ENCODE measurements at regions not wholly inside any gene's neighbourhood (a gene's known extent, or its start where the extent isn't known, plus 50 kb on each side); places are given as distances from the start of the nearest gene placed in this dataset.

- no peak for FAIRE-seq
- TF ChIP-seq POLR2AphosphoS5 (IDR thresholded peaks at IDR 0.05; ENCODE audit: low read depth, low read length) = no peak
- no peak for TF ChIP-seq POLR2A (IDR thresholded peaks at IDR 0.05; ENCODE audit: low read depth, low read length)
- TF ChIP-seq TAF1 (IDR thresholded peaks at IDR 0.05; ENCODE audit: borderline replicate concordance, low read depth, low read length) = no peak
- no peak for DNase-seq (ENCODE audit: insufficient read length)
These were observed 486.7 kb downstream of the FAM181B start for GRCh38 chr11:82246926-82247325.

DNA sequence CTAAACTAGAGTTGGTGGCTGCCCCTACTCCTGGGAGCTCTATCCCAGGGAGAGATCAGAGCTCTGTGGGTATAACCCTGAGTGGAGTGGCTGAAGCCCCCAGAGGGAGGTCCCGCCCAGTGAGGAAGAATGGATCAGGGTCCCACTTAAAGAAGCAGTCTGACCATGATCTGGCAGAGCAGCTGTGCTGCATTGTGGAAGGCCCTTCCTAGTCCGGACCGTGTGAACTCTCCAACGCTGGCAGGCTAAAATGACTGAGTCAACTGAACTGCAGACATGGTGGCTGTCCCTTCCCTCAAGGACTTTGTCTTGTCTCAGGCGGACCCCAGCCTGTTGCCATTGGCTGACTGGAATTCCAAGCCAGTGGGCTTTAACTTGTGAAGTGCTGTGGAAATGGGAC, 494.2 kb downstream of the FAM181B start:
- TF ChIP-seq POLR2AphosphoS5 (IDR thresholded peaks at IDR 0.05; ENCODE audit: low read depth, low read length) = no peak
- TF ChIP-seq POLR2A (IDR thresholded peaks at IDR 0.05; ENCODE audit: low read depth, low read length) = no peak
- no peak for TF ChIP-seq TAF1 (IDR thresholded peaks at IDR 0.05; ENCODE audit: borderline replicate concordance, low read depth, low read length)
- DNase-seq (ENCODE audit: insufficient read length) (no peak), FAIRE-seq (no peak)

- no peak for FAIRE-seq
- DNase-seq (ENCODE audit: insufficient read length) = no peak
- TF ChIP-seq POLR2AphosphoS5 (IDR thresholded peaks at IDR 0.05; ENCODE audit: low read depth, low read length) (no peak), TAF1 (IDR thresholded peaks at IDR 0.05; ENCODE audit: borderline replicate concordance, low read depth, low read length) (no peak), POLR2A (IDR thresholded peaks at IDR 0.05; ENCODE audit: low read depth, low read length) (no peak)
These were observed 499.4 kb downstream of the FAM181B start for GRCh38 chr11:82234256-82234655.

- TF ChIP-seq POLR2AphosphoS5 (IDR thresholded peaks at IDR 0.05; ENCODE audit: low read depth, low read length) (no peak), POLR2A (IDR thresholded peaks at IDR 0.05; ENCODE audit: low read depth, low read length) (no peak), TAF1 (IDR thresholded peaks at IDR 0.05; ENCODE audit: borderline replicate concordance, low read depth, low read length) (no peak)
- DNase-seq (ENCODE audit: insufficient read length) (no peak), FAIRE-seq (no peak)
These were observed 500.5 kb downstream of the FAM181B start for GRCh38 chr11:82233201-82233600.

DNA sequence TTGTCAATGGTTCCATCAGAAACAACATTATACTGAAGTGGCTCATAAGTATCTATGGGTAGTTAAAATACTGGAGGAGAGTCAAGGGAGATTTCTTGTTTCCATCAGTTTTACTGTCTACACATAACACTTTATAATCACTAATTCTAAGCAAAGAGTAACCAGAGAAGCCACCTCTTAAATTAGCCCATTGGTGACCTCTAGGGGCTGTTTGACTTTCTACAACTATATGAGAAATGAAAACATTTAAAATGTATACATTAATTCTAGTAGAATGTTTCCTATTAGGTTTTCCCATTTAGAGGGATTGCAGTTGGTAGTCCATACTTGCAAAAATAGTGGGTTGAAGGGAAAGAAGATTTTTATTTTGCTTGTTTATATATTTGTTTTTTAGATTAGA, 504.3 kb downstream of the FAM181B start:
- peak; percentile 50 for FAIRE-seq
- no peak for TF ChIP-seq POLR2AphosphoS5 (IDR thresholded peaks at IDR 0.05; ENCODE audit: low read depth, low read length)
- no peak for TF ChIP-seq TAF1 (IDR thresholded peaks at IDR 0.05; ENCODE audit: borderline replicate concordance, low read depth, low read length)
- no peak for TF ChIP-seq POLR2A (IDR thresholded peaks at IDR 0.05; ENCODE audit: low read depth, low read length)
- no peak for DNase-seq (ENCODE audit: insufficient read length)

DNA sequence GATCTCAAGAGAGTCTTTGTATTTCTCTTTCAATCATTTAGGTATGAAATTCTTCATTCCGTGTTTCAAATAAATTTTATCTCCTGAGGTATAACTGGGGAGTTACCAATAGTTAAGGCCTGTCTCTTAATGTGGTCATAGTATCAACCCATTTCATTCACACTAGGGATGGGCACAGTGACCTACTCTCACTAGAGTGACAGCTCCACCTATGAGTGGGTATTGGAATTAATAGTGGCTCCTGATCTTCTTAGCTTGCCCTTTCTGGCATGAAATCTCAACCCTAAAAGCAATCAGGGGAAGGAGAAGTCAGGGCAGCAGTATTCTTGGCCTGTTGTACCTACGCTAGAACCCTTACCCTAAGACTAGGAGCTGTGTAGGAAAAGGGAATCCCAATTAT, 507.7 kb downstream of the FAM181B start:
- TF ChIP-seq TAF1 (IDR thresholded peaks at IDR 0.05; ENCODE audit: borderline replicate concordance, low read depth, low read length) = no peak
- no peak for TF ChIP-seq POLR2AphosphoS5 (IDR thresholded peaks at IDR 0.05; ENCODE audit: low read depth, low read length)
- no peak for TF ChIP-seq POLR2A (IDR thresholded peaks at IDR 0.05; ENCODE audit: low read depth, low read length)
- no peak for DNase-seq (ENCODE audit: insufficient read length)
- FAIRE-seq = no peak

DNA sequence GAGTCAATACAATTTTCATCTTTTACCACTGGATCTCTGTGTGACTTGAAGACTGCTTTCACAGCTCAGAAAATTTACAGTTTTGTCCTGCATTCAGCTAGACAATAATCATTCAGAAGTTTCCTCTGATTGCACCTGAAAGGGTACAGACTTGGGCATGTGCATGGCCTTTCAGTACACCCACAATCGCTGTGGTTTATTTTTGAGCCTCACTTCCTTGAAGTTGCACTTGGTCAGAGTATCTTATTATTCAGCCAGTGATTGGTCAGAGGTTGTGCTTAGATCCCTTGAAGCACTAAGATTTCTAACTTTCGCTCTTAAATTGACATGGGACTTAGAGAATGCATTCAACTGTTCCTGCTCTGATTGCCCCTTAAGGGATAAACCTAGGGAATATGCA, 508.2 kb downstream of the FAM181B start:
- FAIRE-seq (peak; percentile 46), DNase-seq (ENCODE audit: insufficient read length) (no peak)
- no peak for TF ChIP-seq POLR2AphosphoS5 (IDR thresholded peaks at IDR 0.05; ENCODE audit: low read depth, low read length)
- no peak for TF ChIP-seq POLR2A (IDR thresholded peaks at IDR 0.05; ENCODE audit: low read depth, low read length)
- no peak for TF ChIP-seq TAF1 (IDR thresholded peaks at IDR 0.05; ENCODE audit: borderline replicate concordance, low read depth, low read length)

- TF ChIP-seq TAF1 (IDR thresholded peaks at IDR 0.05; ENCODE audit: borderline replicate concordance, low read depth, low read length) (no peak), POLR2AphosphoS5 (IDR thresholded peaks at IDR 0.05; ENCODE audit: low read depth, low read length) (no peak), POLR2A (IDR thresholded peaks at IDR 0.05; ENCODE audit: low read depth, low read length) (no peak)
- no peak for FAIRE-seq
- DNase-seq (ENCODE audit: insufficient read length) = no peak
These were observed 516.6 kb downstream of the FAM181B start for GRCh38 chr11:82216927-82217570.

DNA sequence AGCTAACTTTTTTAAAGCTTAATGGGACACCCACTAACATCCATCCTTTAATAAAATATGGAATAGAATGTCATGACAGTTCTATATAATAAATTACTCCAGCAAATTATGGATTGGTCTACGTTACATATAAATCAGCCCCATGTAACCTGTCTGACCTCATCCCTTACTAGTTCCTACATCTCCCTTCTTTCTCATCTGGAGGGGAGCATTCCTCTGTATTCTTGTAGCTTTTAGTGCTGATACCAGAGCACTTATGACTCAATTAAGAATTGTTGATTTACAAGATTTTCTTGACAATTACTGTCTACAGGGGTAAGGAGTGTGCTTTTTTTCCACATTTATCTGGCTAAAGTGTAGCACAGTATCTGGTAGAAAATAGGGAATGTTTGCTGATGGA, 523.7 kb downstream of the FAM181B start:
- no peak for TF ChIP-seq POLR2AphosphoS5 (IDR thresholded peaks at IDR 0.05; ENCODE audit: low read depth, low read length)
- TF ChIP-seq POLR2A (IDR thresholded peaks at IDR 0.05; ENCODE audit: low read depth, low read length) = no peak
- TF ChIP-seq TAF1 (IDR thresholded peaks at IDR 0.05; ENCODE audit: borderline replicate concordance, low read depth, low read length) = no peak
- DNase-seq (ENCODE audit: insufficient read length) (no peak), FAIRE-seq (no peak)

DNA sequence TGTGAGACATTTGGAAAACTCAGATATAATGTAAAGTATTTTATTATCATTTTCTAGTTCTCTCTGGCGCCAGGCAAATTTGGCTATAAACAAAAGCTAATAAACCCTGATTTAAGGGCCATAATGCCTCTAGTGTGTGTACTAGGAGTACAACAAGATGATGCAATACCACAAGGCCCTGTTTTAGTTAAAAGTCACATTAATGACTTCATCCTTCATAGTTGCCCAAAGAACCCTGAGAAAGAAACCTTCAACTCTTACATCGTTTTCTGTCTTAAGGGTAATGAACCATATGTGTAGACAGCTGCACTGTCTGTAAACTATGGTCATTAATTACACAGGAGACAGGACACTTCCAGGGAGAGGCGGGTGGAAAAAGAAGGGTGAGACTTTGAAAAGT, 538.4 kb downstream of the FAM181B start:
- DNase-seq (ENCODE audit: insufficient read length) = no peak
- TF ChIP-seq POLR2AphosphoS5 (IDR thresholded peaks at IDR 0.05; ENCODE audit: low read depth, low read length) = no peak
- no peak for TF ChIP-seq POLR2A (IDR thresholded peaks at IDR 0.05; ENCODE audit: low read depth, low read length)
- TF ChIP-seq TAF1 (IDR thresholded peaks at IDR 0.05; ENCODE audit: borderline replicate concordance, low read depth, low read length) = no peak
- FAIRE-seq = no peak

DNA sequence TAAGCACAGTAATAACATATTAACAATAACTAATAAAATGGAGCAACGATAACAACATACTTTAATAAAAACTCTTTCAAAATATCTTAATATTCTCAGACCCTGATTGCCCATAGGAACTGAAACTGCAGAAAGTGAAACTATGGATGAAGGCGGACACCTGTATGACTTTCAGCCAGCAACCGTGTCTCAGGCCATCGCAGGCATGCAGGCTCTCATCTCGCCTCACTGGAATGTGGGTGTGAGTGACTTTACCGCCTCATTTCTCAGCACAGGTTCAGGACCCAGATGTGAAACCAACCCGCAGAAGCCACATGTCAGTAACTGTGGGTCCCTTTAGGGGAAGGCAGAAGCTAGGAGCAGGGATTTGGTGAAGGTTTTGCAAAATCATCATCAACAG, 539.1 kb downstream of the FAM181B start:
- TF ChIP-seq TAF1 (IDR thresholded peaks at IDR 0.05; ENCODE audit: borderline replicate concordance, low read depth, low read length) = no peak
- TF ChIP-seq POLR2AphosphoS5 (IDR thresholded peaks at IDR 0.05; ENCODE audit: low read depth, low read length) = no peak
- TF ChIP-seq POLR2A (IDR thresholded peaks at IDR 0.05; ENCODE audit: low read depth, low read length) = no peak
- DNase-seq (ENCODE audit: insufficient read length) (no peak), FAIRE-seq (no peak)

DNA sequence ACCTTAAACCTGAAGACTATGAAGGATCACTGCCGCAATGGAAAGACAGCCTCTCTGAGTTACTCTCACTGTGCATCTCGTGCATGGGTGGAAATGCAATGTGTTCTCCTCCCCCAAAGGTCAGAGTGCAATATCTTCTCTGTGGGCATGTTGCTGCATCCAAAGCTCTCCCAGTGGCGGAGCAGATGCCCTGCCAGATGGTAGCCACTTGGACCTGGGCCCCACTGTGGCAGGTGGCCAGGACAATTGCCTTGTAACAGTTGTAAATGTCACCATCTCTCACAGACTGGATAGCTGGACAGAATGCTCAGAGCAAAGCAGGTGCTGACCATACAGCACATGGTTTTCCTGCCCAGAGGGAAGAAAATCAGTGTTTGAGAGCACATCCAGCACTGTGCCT, 542.0 kb downstream of the FAM181B start:
- no peak for DNase-seq (ENCODE audit: insufficient read length)
- TF ChIP-seq POLR2A (IDR thresholded peaks at IDR 0.05; ENCODE audit: low read depth, low read length) (no peak), TAF1 (IDR thresholded peaks at IDR 0.05; ENCODE audit: borderline replicate concordance, low read depth, low read length) (no peak), POLR2AphosphoS5 (IDR thresholded peaks at IDR 0.05; ENCODE audit: low read depth, low read length) (no peak)
- FAIRE-seq = no peak

All from GM12892 (cell line).